Mucosa of descending colon (tissue), 3 donors: ENCODE measurements at regions not wholly inside any gene's neighbourhood (a gene's known extent, or its start where the extent isn't known, plus 50 kb on each side); places are given as distances from the start of the nearest gene placed in this dataset.

Experiments
- ATAC-seq: fragments of 200-7000 bp; cut with Tn5 transposase; one replicate; pipeline ENCODE4 v1.9.1; 2020; ENCODE audit warnings: mild to moderate bottlenecking, moderate library complexity
- DNase-seq, 3 donors: peaks; one replicate each; pipeline ENCODE4 v3.0.0-alpha.2; 2020
- H3K36me3 ChIP-seq: fragments of 200-600 bp; one replicate; pipeline ENCODE4 v1.8.0; 2021; ENCODE audit warnings: low read depth, mild to moderate bottlenecking
- H3K4me1 ChIP-seq: fragments of 200-600 bp; one replicate; pipeline ENCODE4 v1.8.0; 2021; ENCODE audit warnings: low read depth, mild to moderate bottlenecking
- H3K4me3 ChIP-seq: fragments of 200-600 bp; one replicate; pipeline ENCODE4 v1.8.0; 2021; ENCODE audit warnings: mild to moderate bottlenecking
- H3K9me3 ChIP-seq: fragments of 200-600 bp; one replicate; pipeline ENCODE4 v1.8.0; 2021; ENCODE audit warnings: mild to moderate bottlenecking
- CTCF ChIP-seq: fragments of 200-600 bp; IDR thresholded peaks from one replicate; pipeline ENCODE4 v1.8.0; 2022; ENCODE audit warnings: antibody characterized with exemption, mild to moderate bottlenecking
- intact Hi-C, 2 donors: fragments of 100-400 bp; cut with DNase I in 1 of 2; cut with micrococcal nuclease in 1 of 2; formaldehyde crosslinking; loops; one replicate each; pipeline versions ENCODE4 v1.11.0 to v1.11.1; 2022; cut with DNase I, micrococcal nuclease
- donor health status: DM: no; HTN: no; CAD: no; lungs with moderate emphysema.
- donor health status: DM: no; HTN: no; CAD: no.
- donor health status: DM: no; HTN: yes; CAD: no.

- Histone ChIP-seq H3K36me3 (no peaks in the 10 kb centered on the region), H3K9me3 (peaks cover 23% of the 10 kb centered on the region), H3K4me1 (no peaks in the 10 kb centered on the region), H3K4me3 (no peak overlapping the region)
- intact Hi-C loops = no loop called here
- DNase-seq = no peak
- TF ChIP-seq CTCF = no peak
- ATAC-seq = no peak
Observed at GRCh38 chr3:35183927-35184675, 455.2 kb upstream of the ARPP21 start.

GRCh38 chr3:35184775-35185174, 454.6 kb upstream of the ARPP21 start:
- intact Hi-C loops = no loop called here
- no peak for TF ChIP-seq CTCF
- no peak for DNase-seq
- Histone ChIP-seq H3K36me3 (no peaks in the 10 kb centered on the region), H3K9me3 (peaks cover 23% of the 10 kb centered on the region), H3K4me3 (no peak overlapping the region), H3K4me1 (no peaks in the 10 kb centered on the region)
- ATAC-seq = no peak

- no peaks in the 10 kb centered on the region for H3K9me3 ChIP-seq
- no peak for DNase-seq
- ATAC-seq = no peak
- intact Hi-C loops = no loop called here
- no peak overlapping the region for H3K4me3 ChIP-seq
- TF ChIP-seq CTCF = no peak
- no peaks in the 10 kb centered on the region for H3K4me1 ChIP-seq
- no peaks in the 10 kb centered on the region for H3K36me3 ChIP-seq
Observed at GRCh38 chr3:35187908-35188307, 451.4 kb upstream of the ARPP21 start.

- ATAC-seq (no peak), DNase-seq (no peak)
- intact Hi-C loops = no loop called here
- Histone ChIP-seq H3K4me1 (no peaks in the 10 kb centered on the region), H3K36me3 (no peaks in the 10 kb centered on the region), H3K4me3 (no peak overlapping the region), H3K9me3 (no peaks in the 10 kb centered on the region)
- TF ChIP-seq CTCF = no peak
Observed at GRCh38 chr3:35194666-35195065, 444.7 kb upstream of the ARPP21 start.

- TF ChIP-seq CTCF = no peak
- no peaks in the 10 kb centered on the region for H3K9me3 ChIP-seq
- intact Hi-C loops = no loop called here
- no peak for ATAC-seq
- DNase-seq = no peak
- H3K36me3 ChIP-seq = no peaks in the 10 kb centered on the region
- H3K4me3 ChIP-seq = no peak overlapping the region
- no peaks in the 10 kb centered on the region for H3K4me1 ChIP-seq
Observed at GRCh38 chr3:35198857-35199256, 440.5 kb upstream of the ARPP21 start.

- no peak for DNase-seq
Observed at GRCh38 chr3:35200056-35200455, 439.3 kb upstream of the ARPP21 start.

More at GRCh38 chr3:35200056-35200455, 439.3 kb upstream of the ARPP21 start:
- Histone ChIP-seq H3K4me1 (no peaks in the 10 kb centered on the region), H3K9me3 (no peaks in the 10 kb centered on the region), H3K4me3 (no peak overlapping the region), H3K36me3 (no peaks in the 10 kb centered on the region)
- intact Hi-C loops = no loop called here
- ATAC-seq = no peak
- TF ChIP-seq CTCF = no peak
